ENCODE measurements at regions not wholly inside any gene's neighbourhood (a gene's known extent, or its start where the extent isn't known, plus 50 kb on each side); places are given as distances from the start of the nearest gene placed in this dataset.

GRCh38 chr3:31288641-31289100 lies 244.1 kb upstream of the STT3B start (continued):
- TF ChIP-seq NPAS2 (CRISPR knock-in tag; IDR thresholded peaks at IDR 0.05; ENCODE audit: borderline replicate concordance), result no peak
- no peak for TF ChIP-seq PCBP2 (optimal IDR thresholded peaks at IDR 0.05; ENCODE audit: low read depth, low read length, poor library complexity, severe bottlenecking)
- TF ChIP-seq KIAA2018 (CRISPR knock-in tag; IDR thresholded peaks at IDR 0.05; ENCODE audit: borderline replicate concordance), result no peak
- no peak for TF ChIP-seq NFIB (CRISPR knock-in tag; IDR thresholded peaks at IDR 0.05; ENCODE audit: borderline replicate concordance)
- no peak for TF ChIP-seq ELF1 (CRISPR knock-in tag; IDR thresholded peaks at IDR 0.05)
- TF ChIP-seq PITX1 (CRISPR knock-in tag; IDR thresholded peaks at IDR 0.05), result peak; percentile 83
- no peak for TF ChIP-seq PRDM15 (CRISPR knock-in tag; IDR thresholded peaks at IDR 0.05)
- TF ChIP-seq FOSL2 (CRISPR knock-in tag; IDR thresholded peaks at IDR 0.05), result peak; percentile 93
- no peak for TF ChIP-seq SIN3A (IDR thresholded peaks at IDR 0.05; ENCODE audit: borderline replicate concordance, low read depth, low read length)
- no peak for TF ChIP-seq ARID2 (CRISPR knock-in tag; IDR thresholded peaks at IDR 0.05; ENCODE audit: borderline replicate concordance)
- no peak for TF ChIP-seq ELK4 (CRISPR knock-in tag; IDR thresholded peaks at IDR 0.05; ENCODE audit: borderline replicate concordance)
- TF ChIP-seq SMARCC2 (IDR thresholded peaks at IDR 0.05), result no peak
- TF ChIP-seq DDIT3 (CRISPR knock-in tag; IDR thresholded peaks at IDR 0.05), result no peak
- TF ChIP-seq U2AF2 (IDR thresholded peaks at IDR 0.05; ENCODE audit: low read depth, low read length), result no peak
- no peak for TF ChIP-seq ZNF432 (CRISPR knock-in tag; IDR thresholded peaks at IDR 0.05; ENCODE audit: borderline replicate concordance)
- no peak for TF ChIP-seq ZNF850 (CRISPR knock-in tag; conservative IDR thresholded peaks at IDR 0.05)
- TF ChIP-seq MAFF (IDR thresholded peaks at IDR 0.05; ENCODE audit: low read depth, low read length), result no peak

All from HepG2 (cell line).